ENCODE measurements at regions not wholly inside any gene's neighbourhood (a gene's known extent, or its start where the extent isn't known, plus 50 kb on each side); places are given as distances from the start of the nearest gene placed in this dataset.

GRCh38 chr7:50217821-50218281 lies 86.7 kb upstream of the IKZF1 start:
- TF ChIP-seq POLR2AphosphoS5 (IDR thresholded peaks at IDR 0.05; ENCODE audit: low read depth, low read length) (no peak), POLR2A (IDR thresholded peaks at IDR 0.05; ENCODE audit: low read depth, low read length) (no peak), TAF1 (IDR thresholded peaks at IDR 0.05; ENCODE audit: borderline replicate concordance, low read depth, low read length) (no peak)
